Neural progenitor cell (in vitro differentiated cells): ENCODE measurements at regions not wholly inside any gene's neighbourhood (a gene's known extent, or its start where the extent isn't known, plus 50 kb on each side); places are given as distances from the start of the nearest gene placed in this dataset.

ENCODE experiments used
- CTCF ChIP-seq: fragments of 200-600 bp; sonication (generic); IDR thresholded peaks from 2 replicates; pipeline ENCODE4 v1.5.1; 2017; ENCODE audit warnings: antibody characterized with exemption, mild to moderate bottlenecking
- EZH2phosphoT487 ChIP-seq: fragments of 200-600 bp; sonication (generic); IDR thresholded peaks from 2 replicates; pipeline ENCODE4 v1.6.1; 2017; ENCODE audit warnings: antibody characterized with exemption

GRCh38 chr6:113406048-113406695 is 451.0 kb upstream of the MARCKS start:
- no peak for TF ChIP-seq CTCF
- TF ChIP-seq EZH2phosphoT487 = no peak
